ENCODE measurements at regions not wholly inside any gene's neighbourhood (a gene's known extent, or its start where the extent isn't known, plus 50 kb on each side); places are given as distances from the start of the nearest gene placed in this dataset.

GRCh38 chr12:127820271-127820670 is 446.7 kb upstream of the TMEM132C start:
- H3K27ac ChIP-seq (ENCODE audit: low read depth, low read length, poor library complexity, severe bottlenecking) = no peak overlapping the region
- H3K4me2 ChIP-seq (ENCODE audit: low read length) = 0 out of 2 replicates have a peak overlapping the region, but pooled peaks have one; percentile 3
- H4K20me1 ChIP-seq (ENCODE audit: insufficient read depth, low read length) = no peaks in the 10 kb centered on the region
- intact Hi-C loops (cut with micrococcal nuclease; ENCODE audit: unreplicated experiment) = no loop called here
- BruUV-seq (replicated peaks) = no TSS peak
- ChIA-PET CTCF (ENCODE audit: unreplicated experiment) (no interaction called here), POLR2A (no interaction called here)
- H3K79me2 ChIP-seq (ENCODE audit: insufficient read depth, low read depth, low read length) = no peaks in the 10 kb centered on the region
- no peak overlapping the region for H3K4me3 ChIP-seq (ENCODE audit: low read depth, low read length, poor library complexity, severe bottlenecking)
- H2AFZ ChIP-seq (ENCODE audit: low read length) = 0 out of 2 replicates have a peak overlapping the region, but pooled peaks have one; percentile 8
- H3K36me3 ChIP-seq (ENCODE audit: insufficient read depth, low read length) = no peaks in the 10 kb centered on the region
- no peak for DNase-seq (ENCODE audit: low spot score)
- no peak for TF ChIP-seq CTCF (conservative IDR thresholded peaks at IDR 0.05; ENCODE audit: low read length)
- TF ChIP-seq EZH2phosphoT487 (IDR thresholded peaks at IDR 0.05; ENCODE audit: borderline replicate concordance, low read depth, low read length) = no peak
- no peaks in the 10 kb centered on the region for H3K9me2 ChIP-seq (ENCODE audit: insufficient read depth, low read length)
- H3K9me3 ChIP-seq (ENCODE audit: low read length) = no peaks in the 10 kb centered on the region
- peaks cover 38% of the 10 kb centered on the region for H3K4me1 ChIP-seq (ENCODE audit: insufficient read depth, low read length, poor library complexity, severe bottlenecking)

GRCh38 chr12:127820846-127821245 is 446.1 kb upstream of the TMEM132C start:
- POLR2A ChIA-PET = interaction anchor here (1.1 kb wide), 1 partner anchor 9 kb away, joined by 4 read pairs; no protein-coding TSS in a partner anchor

More at GRCh38 chr12:127820846-127821245, 446.1 kb upstream of the TMEM132C start:
- Histone ChIP-seq H3K4me3 (ENCODE audit: low read depth, low read length, poor library complexity, severe bottlenecking) (no peak overlapping the region), H3K9me2 (ENCODE audit: insufficient read depth, low read length) (no peaks in the 10 kb centered on the region), H3K4me2 (ENCODE audit: low read length) (0 out of 2 replicates have a peak overlapping the region, but pooled peaks have one; percentile 3), H2AFZ (ENCODE audit: low read length) (0 out of 2 replicates have a peak overlapping the region, but pooled peaks have one; percentile 8), H3K27ac (ENCODE audit: low read depth, low read length, poor library complexity, severe bottlenecking) (no peak overlapping the region), H3K9me3 (ENCODE audit: low read length) (no peaks in the 10 kb centered on the region), H4K20me1 (ENCODE audit: insufficient read depth, low read length) (no peaks in the 10 kb centered on the region), H3K79me2 (ENCODE audit: insufficient read depth, low read depth, low read length) (no peaks in the 10 kb centered on the region), H3K4me1 (ENCODE audit: insufficient read depth, low read length, poor library complexity, severe bottlenecking) (peaks cover 38% of the 10 kb centered on the region), H3K36me3 (ENCODE audit: insufficient read depth, low read length) (no peaks in the 10 kb centered on the region)
- no peak for DNase-seq (ENCODE audit: low spot score)
- TF ChIP-seq CTCF (conservative IDR thresholded peaks at IDR 0.05; ENCODE audit: low read length) (no peak), EZH2phosphoT487 (IDR thresholded peaks at IDR 0.05; ENCODE audit: borderline replicate concordance, low read depth, low read length) (no peak)
- CTCF ChIA-PET (ENCODE audit: unreplicated experiment) = no interaction called here
- intact Hi-C loops (cut with micrococcal nuclease; ENCODE audit: unreplicated experiment) = no loop called here
- no TSS peak for BruUV-seq (replicated peaks)
